GM12864 (cell line): ENCODE measurements at regions not wholly inside any gene's neighbourhood (a gene's known extent, or its start where the extent isn't known, plus 50 kb on each side); places are given as distances from the start of the nearest gene placed in this dataset.

ENCODE experiments used
- DNase-seq: peaks from one replicate; pipeline ENCODE4 v3.0.0-alpha.2; 2011; ENCODE audit warnings: low read depth
- H3K4me3 ChIP-seq: 2 replicates; pipeline ENCODE4 v1.5.1; 2011; ENCODE audit warnings: mild to moderate bottlenecking, low read depth, low read length, control low read depth
- CTCF ChIP-seq: IDR thresholded peaks from 2 replicates; pipeline ENCODE4 v1.5.1; 2011; ENCODE audit warnings: low read depth, mild to moderate bottlenecking, moderate library complexity, low read length, control low read depth, inconsistent platforms; ENCODE audit errors: missing control alignments

- no peak for DNase-seq
- no peak for TF ChIP-seq CTCF
- no peak overlapping the region for H3K4me3 ChIP-seq
These were observed 113.7 kb upstream of the PALMD start for GRCh38 chr1:99532276-99532580.

- no peak overlapping the region for H3K4me3 ChIP-seq
- TF ChIP-seq CTCF = no peak
- no peak for DNase-seq
These were observed 111.8 kb upstream of the PALMD start for GRCh38 chr1:99533909-99534637.

DNA sequence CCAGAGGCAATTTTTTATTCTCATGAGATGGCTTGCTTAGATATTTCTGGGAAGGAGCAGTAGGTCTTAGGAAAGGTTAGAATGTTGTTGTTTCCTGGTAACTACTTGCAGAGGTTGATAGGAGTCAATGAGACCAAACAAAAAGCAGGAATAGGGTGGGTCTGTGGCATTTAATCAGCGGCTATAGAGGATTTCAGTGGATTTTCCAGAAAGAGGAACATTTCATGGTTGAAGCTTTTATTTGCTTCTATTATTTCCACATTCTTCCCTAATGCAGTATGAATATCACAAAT lies 111.3 kb upstream of the PALMD start:
- DNase-seq = no peak
- no peak overlapping the region for H3K4me3 ChIP-seq
- no peak for TF ChIP-seq CTCF

- no peak overlapping the region for H3K4me3 ChIP-seq
- no peak for TF ChIP-seq CTCF
- no peak for DNase-seq
These were observed 110.3 kb upstream of the PALMD start for GRCh38 chr1:99535470-99536164.

- no peak for DNase-seq
- no peak for TF ChIP-seq CTCF
- H3K4me3 ChIP-seq = no peak overlapping the region
These were observed 107.9 kb upstream of the PALMD start for GRCh38 chr1:99537886-99538617.

DNA sequence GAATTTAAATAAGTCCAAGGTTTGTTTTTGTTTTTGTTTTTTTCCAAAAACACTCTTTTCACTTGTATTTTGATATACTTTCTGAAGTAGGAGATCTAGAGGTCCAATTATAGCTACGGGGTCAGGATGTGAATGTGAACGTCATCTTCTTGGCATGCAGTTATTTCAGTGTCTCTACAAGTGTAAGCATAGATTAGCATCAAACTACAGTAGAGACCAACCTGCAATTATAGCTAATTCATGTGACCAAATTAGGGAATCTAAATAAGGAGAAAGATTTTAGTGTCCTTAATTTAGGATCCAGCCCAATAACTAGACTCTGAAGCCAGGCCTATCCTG lies 107.3 kb upstream of the PALMD start:
- no peak overlapping the region for H3K4me3 ChIP-seq
- DNase-seq = no peak
- no peak for TF ChIP-seq CTCF
